Activated CD4-positive, alpha-beta T cell treated with anti-CD3 and anti-CD28 coated beads for 36 hours (primary cell): ENCODE measurements at regions not wholly inside any gene's neighbourhood (a gene's known extent, or its start where the extent isn't known, plus 50 kb on each side); places are given as distances from the start of the nearest gene placed in this dataset.
A peak's percentile ranks its signal among the peaks of the same experiment; 100 is the strongest.

ENCODE experiments used
- ATAC-seq: fragments of 200-7000 bp; cut with Tn5 transposase; one replicate; pipeline ENCODE4 v1.10.0; 2021; ENCODE audit warnings: mild to moderate bottlenecking, moderate library complexity
- CTCF ChIA-PET: fragments of 350-600 bp; sonication (Branson Sonifier 250); formaldehyde crosslinking; loops from one replicate; lab custom pipeline; 2021; ENCODE audit warnings: antibody characterized with exemption; lab: Charles Lee
- POLR2A ChIA-PET: fragments of 350-600 bp; sonication (Branson Sonifier 250); formaldehyde crosslinking; loops from one replicate; lab custom pipeline; 2021; ENCODE audit warnings: antibody characterized with exemption, inconsistent platforms; lab: Charles Lee
- DNase-seq: peaks from one replicate; pipeline ENCODE4 v3.0.0-alpha.2; 2020
- H3K27ac Mint-ChIP-seq: one replicate; pipeline ENCODE4 v1.8.0; 2021; ENCODE audit warnings: mixed read lengths
- H3K27me3 Mint-ChIP-seq: one replicate; pipeline ENCODE4 v1.8.0; 2021; ENCODE audit warnings: mixed read lengths
- H3K36me3 Mint-ChIP-seq: one replicate; pipeline ENCODE4 v1.8.0; 2021; ENCODE audit warnings: low read depth, mixed read lengths
- H3K4me1 Mint-ChIP-seq: one replicate; pipeline ENCODE4 v1.8.0; 2021; ENCODE audit warnings: mixed read lengths
- H3K4me3 Mint-ChIP-seq: one replicate; pipeline ENCODE4 v1.8.0; 2021; ENCODE audit warnings: mild to moderate bottlenecking, moderate library complexity, mixed read lengths
- H3K9me3 Mint-ChIP-seq: one replicate; pipeline ENCODE4 v1.8.0; 2021; ENCODE audit warnings: low read depth, mixed read lengths
- intact Hi-C, 2 experiments: fragments of 100-400 bp; cut with DNase I in 1 of 2; cut with micrococcal nuclease in 1 of 2; formaldehyde crosslinking; loops; one replicate each; pipeline versions ENCODE4 v1.14.2 to v1.15.1; 2022 to 2024; cut with DNase I, micrococcal nuclease

DNA sequence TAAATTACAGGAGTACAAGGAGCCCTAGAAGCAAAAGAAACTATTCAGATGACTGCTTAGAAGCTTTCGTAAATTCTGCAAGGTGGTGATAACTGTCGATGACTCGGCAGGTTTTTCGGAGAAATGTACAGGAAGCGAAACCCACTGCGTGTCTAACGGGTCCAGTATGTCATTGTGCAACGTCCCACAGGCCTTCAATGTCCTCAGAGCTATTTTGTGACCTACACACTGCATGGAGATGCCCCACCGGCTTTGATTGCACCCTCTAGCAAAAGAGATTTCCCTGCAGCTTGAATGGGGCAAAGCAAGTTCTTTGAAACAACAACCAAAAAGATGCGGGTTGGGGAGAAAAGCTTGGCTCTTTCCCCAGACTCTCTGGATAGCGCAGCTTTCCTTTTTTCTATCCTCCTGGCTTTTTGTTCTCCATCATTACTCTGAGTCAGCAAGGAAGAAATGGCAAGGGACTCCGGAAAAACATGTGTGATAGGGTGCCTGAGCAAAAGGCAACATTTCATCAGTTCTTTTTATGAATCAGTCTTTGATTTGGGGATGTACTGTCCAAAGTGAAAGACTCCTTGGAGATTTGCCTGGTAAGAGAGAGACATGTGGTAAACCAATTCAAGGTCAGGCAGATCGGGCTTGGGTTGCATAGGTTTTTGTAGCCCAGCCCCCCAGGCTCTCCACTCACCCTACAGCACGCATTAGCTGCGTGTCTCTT, 112.0 kb upstream of the TBL1X start:
- DNase-seq: peak; percentile 64
- intact Hi-C loops: loop anchor here in 1 of 2 experiments (1.0 to 10.0 kb wide), 4 partner anchors 11 to 662 kb away; no protein-coding TSS in a partner anchor
- ChIA-PET CTCF (no interaction called here), POLR2A (no interaction called here)
- Mint-ChIP-seq H3K4me3 (peak overlapping the region; percentile 23), H3K27me3 (no peaks in the 10 kb centered on the region), H3K9me3 (peaks cover 3% of the 10 kb centered on the region), H3K4me1 (peaks cover 31% of the 10 kb centered on the region), H3K27ac (peak overlapping the region; percentile 77), H3K36me3 (no peaks in the 10 kb centered on the region)
- peak; percentile 47 for ATAC-seq

GRCh38 chrX:9354918-9355317, 109.9 kb upstream of the TBL1X start:
- Mint-ChIP-seq H3K4me1 (peaks cover 31% of the 10 kb centered on the region), H3K9me3 (peaks cover 3% of the 10 kb centered on the region), H3K27me3 (no peaks in the 10 kb centered on the region), H3K36me3 (no peaks in the 10 kb centered on the region), H3K4me3 (no peak overlapping the region), H3K27ac (no peak overlapping the region)
- intact Hi-C loops: loop anchor here in 1 of 2 experiments (5.0 to 10.0 kb wide), 2 partner anchors 188 to 660 kb away; no protein-coding TSS in a partner anchor
- ChIA-PET POLR2A (no interaction called here), CTCF (no interaction called here)
- ATAC-seq: no peak
- no peak for DNase-seq

- Mint-ChIP-seq H3K36me3 (no peaks in the 10 kb centered on the region), H3K27me3 (no peaks in the 10 kb centered on the region), H3K27ac (peak overlapping the region; percentile 37), H3K4me1 (peaks cover 31% of the 10 kb centered on the region), H3K4me3 (no peak overlapping the region), H3K9me3 (peaks cover 3% of the 10 kb centered on the region)
- ATAC-seq (no peak), DNase-seq (no peak)
- POLR2A ChIA-PET: no interaction called here
- intact Hi-C loops: loop anchor here in 1 of 2 experiments (10.0 kb wide), 1 partner anchor 659 kb away; no protein-coding TSS in a partner anchor
- CTCF ChIA-PET: no interaction called here
These were observed 109.1 kb upstream of the TBL1X start for GRCh38 chrX:9355739-9356138.

- Mint-ChIP-seq H3K9me3 (peaks cover 3% of the 10 kb centered on the region), H3K4me1 (peaks cover 25% of the 10 kb centered on the region), H3K36me3 (no peaks in the 10 kb centered on the region), H3K27ac (no peak overlapping the region), H3K27me3 (no peaks in the 10 kb centered on the region), H3K4me3 (no peak overlapping the region)
- ChIA-PET CTCF (interaction anchor here (0.6 kb wide), 1 partner anchor 13 kb away, joined by 3 read pairs; no protein-coding TSS in a partner anchor), POLR2A (no interaction called here)
- no peak for ATAC-seq
- intact Hi-C loops: loop anchor here in 1 of 2 experiments (10.0 kb wide), 1 partner anchor 658 kb away; no protein-coding TSS in a partner anchor
- DNase-seq: no peak
These were observed 108.0 kb upstream of the TBL1X start for GRCh38 chrX:9356846-9357245.

GRCh38 chrX:9357518-9358114, 107.2 kb upstream of the TBL1X start:
- ChIA-PET CTCF (no interaction called here), POLR2A (no interaction called here)
- peaks cover 3% of the 10 kb centered on the region for H3K9me3 Mint-ChIP-seq
- DNase-seq (no peak), ATAC-seq (no peak)
- intact Hi-C loops: loop anchor here in 1 of 2 experiments (10.0 kb wide), 1 partner anchor 657 kb away; no protein-coding TSS in a partner anchor
- peaks cover 17% of the 10 kb centered on the region for H3K4me1 Mint-ChIP-seq
- H3K4me3 Mint-ChIP-seq: no peak overlapping the region
- H3K27me3 Mint-ChIP-seq: no peaks in the 10 kb centered on the region
- no peaks in the 10 kb centered on the region for H3K36me3 Mint-ChIP-seq
- no peak overlapping the region for H3K27ac Mint-ChIP-seq

GRCh38 chrX:9362363-9362928, 102.4 kb upstream of the TBL1X start:
- no peak for ATAC-seq
- H3K27me3 Mint-ChIP-seq: no peaks in the 10 kb centered on the region
- no peaks in the 10 kb centered on the region for H3K9me3 Mint-ChIP-seq
- intact Hi-C loops: no loop called here
- CTCF ChIA-PET: no interaction called here
- no peak overlapping the region for H3K4me3 Mint-ChIP-seq
- DNase-seq: no peak
- H3K4me1 Mint-ChIP-seq: no peaks in the 10 kb centered on the region
- H3K36me3 Mint-ChIP-seq: no peaks in the 10 kb centered on the region
- POLR2A ChIA-PET: no interaction called here
- H3K27ac Mint-ChIP-seq: no peak overlapping the region

DNA sequence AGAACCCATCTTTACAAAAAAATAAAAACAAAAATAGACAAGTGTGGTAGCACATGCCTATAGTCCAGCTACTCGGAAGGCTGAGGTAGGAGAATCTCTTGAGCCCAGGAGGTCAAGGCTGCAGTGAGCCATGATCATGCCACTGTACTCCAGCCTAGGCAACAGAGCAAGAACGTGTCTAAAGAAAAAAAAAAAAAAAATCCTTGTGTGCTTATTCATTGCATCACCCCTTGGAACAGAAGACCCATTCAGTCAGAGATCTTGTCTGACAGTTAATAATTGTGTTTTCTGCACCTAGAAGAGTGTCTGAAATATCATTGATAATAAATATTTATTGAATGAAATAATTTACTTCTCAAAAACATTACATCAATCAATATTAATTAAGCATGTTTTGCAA, 97.4 kb upstream of the TBL1X start:
- H3K36me3 Mint-ChIP-seq: no peaks in the 10 kb centered on the region
- intact Hi-C loops: no loop called here
- DNase-seq (no peak), ATAC-seq (no peak)
- H3K27me3 Mint-ChIP-seq: no peaks in the 10 kb centered on the region
- no peaks in the 10 kb centered on the region for H3K9me3 Mint-ChIP-seq
- H3K4me1 Mint-ChIP-seq: peaks cover 15% of the 10 kb centered on the region
- H3K27ac Mint-ChIP-seq: no peak overlapping the region
- POLR2A ChIA-PET: no interaction called here
- CTCF ChIA-PET: no interaction called here
- H3K4me3 Mint-ChIP-seq: no peak overlapping the region

- no peaks in the 10 kb centered on the region for H3K36me3 Mint-ChIP-seq
- ChIA-PET POLR2A (no interaction called here), CTCF (no interaction called here)
- peaks cover 15% of the 10 kb centered on the region for H3K4me1 Mint-ChIP-seq
- no peak overlapping the region for H3K27ac Mint-ChIP-seq
- ATAC-seq: no peak
- intact Hi-C loops: no loop called here
- no peaks in the 10 kb centered on the region for H3K9me3 Mint-ChIP-seq
- no peak for DNase-seq
- no peaks in the 10 kb centered on the region for H3K27me3 Mint-ChIP-seq
- H3K4me3 Mint-ChIP-seq: no peak overlapping the region
These were observed 96.6 kb upstream of the TBL1X start for GRCh38 chrX:9368262-9368661.

DNA sequence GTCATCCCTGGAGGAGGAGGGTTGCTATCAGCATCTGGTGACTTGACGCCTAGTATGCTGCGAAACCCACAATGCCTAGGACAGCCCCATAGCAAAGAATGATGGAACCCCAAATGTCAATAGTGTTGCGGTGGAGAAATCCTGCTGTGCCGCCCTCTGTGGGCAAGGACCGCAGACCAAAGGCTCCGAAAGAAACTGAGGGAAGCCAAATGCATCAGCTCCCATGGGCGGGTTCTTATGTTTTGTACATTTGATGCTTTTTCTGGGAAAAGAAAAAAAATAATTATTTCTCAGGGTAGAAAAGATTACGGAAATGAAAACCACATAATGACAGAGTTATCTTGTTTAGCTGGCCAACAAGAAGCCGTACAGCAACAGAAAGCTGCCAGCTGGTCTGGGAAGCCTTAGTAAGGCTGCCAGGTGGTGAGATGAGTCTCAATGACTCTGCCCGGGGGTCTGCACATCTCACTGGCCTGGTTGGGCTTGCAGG, 95.0 kb upstream of the TBL1X start:
- POLR2A ChIA-PET: interaction anchor here (0.6 kb wide), 1 partner anchor 92 kb away, joined by 5 read pairs; no protein-coding TSS in a partner anchor
- Mint-ChIP-seq H3K36me3 (no peaks in the 10 kb centered on the region), H3K4me1 (peaks cover 15% of the 10 kb centered on the region), H3K27ac (no peak overlapping the region), H3K27me3 (no peaks in the 10 kb centered on the region), H3K4me3 (no peak overlapping the region), H3K9me3 (no peaks in the 10 kb centered on the region)
- CTCF ChIA-PET: interaction anchor here (0.6 kb wide), 1 partner anchor 13 kb away, joined by 3 read pairs; no protein-coding TSS in a partner anchor
- peak; percentile 55 for ATAC-seq
- DNase-seq: peak; percentile 31
- intact Hi-C loops: no loop called here

DNA sequence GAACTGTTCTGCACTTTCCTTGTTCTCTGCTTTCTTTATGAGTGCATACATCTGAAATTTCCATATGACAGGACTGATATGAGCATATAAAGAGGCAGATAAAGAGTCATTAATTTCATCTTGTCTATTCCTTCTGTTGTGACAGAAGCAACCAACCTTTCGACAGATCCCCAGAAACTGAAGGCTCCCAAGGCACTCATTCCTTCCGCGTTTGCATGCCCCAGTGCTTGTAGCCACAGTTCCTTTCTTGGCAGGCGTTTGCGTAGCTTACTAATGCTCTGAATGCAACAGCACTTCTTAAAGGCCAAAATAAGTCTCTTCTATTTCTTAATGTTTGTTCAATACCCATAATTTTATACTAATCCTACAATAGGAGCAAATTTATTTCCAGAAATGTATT, 94.0 kb upstream of the TBL1X start:
- ATAC-seq: no peak
- H3K4me1 Mint-ChIP-seq: peaks cover 15% of the 10 kb centered on the region
- POLR2A ChIA-PET: no interaction called here
- CTCF ChIA-PET: interaction anchor here (1.0 kb wide), 1 partner anchor 58 kb away, joined by 3 read pairs; no protein-coding TSS in a partner anchor
- no peak for DNase-seq
- intact Hi-C loops: no loop called here
- H3K4me3 Mint-ChIP-seq: no peak overlapping the region
- no peaks in the 10 kb centered on the region for H3K36me3 Mint-ChIP-seq
- H3K27me3 Mint-ChIP-seq: no peaks in the 10 kb centered on the region
- H3K27ac Mint-ChIP-seq: peak overlapping the region; percentile 10
- H3K9me3 Mint-ChIP-seq: no peaks in the 10 kb centered on the region

DNA sequence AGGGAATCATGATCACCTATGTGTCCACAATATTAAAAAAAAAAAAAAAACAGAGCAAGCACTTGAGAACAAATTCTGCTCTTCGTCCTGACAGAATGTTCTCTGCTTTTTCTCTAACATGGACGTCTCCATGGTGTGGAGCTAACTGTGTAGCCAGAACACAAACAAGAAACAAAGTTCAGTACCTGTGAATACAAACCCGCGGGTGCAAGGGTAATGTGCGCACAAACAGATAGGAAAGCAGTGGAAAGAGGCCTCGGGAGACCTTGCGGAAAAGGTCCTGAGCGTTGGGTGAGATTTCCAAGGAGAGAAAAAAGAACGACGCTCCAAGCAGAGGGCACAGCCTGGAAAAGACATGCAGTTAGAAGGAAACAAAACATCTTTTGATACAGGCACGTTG, 92.0 kb upstream of the TBL1X start:
- DNase-seq (no peak), ATAC-seq (no peak)
- intact Hi-C loops: no loop called here
- peaks cover 2% of the 10 kb centered on the region for H3K9me3 Mint-ChIP-seq
- H3K36me3 Mint-ChIP-seq: no peaks in the 10 kb centered on the region
- H3K27me3 Mint-ChIP-seq: no peaks in the 10 kb centered on the region
- ChIA-PET CTCF (no interaction called here), POLR2A (no interaction called here)
- no peak overlapping the region for H3K27ac Mint-ChIP-seq
- H3K4me1 Mint-ChIP-seq: peaks cover 15% of the 10 kb centered on the region
- H3K4me3 Mint-ChIP-seq: no peak overlapping the region
